Subcutaneous abdominal adipose tissue (tissue), 5 donors: ENCODE measurements at regions not wholly inside any gene's neighbourhood (a gene's known extent, or its start where the extent isn't known, plus 50 kb on each side); places are given as distances from the start of the nearest gene placed in this dataset.

Experiments
- H3K27ac ChIP-seq: one replicate; pipeline ENCODE4 v1.7.0; 2013; ENCODE audit warnings: low read depth, mild to moderate bottlenecking, inconsistent platforms, low read length, moderate library complexity
- H3K27me3 ChIP-seq, 5 donors: one replicate each; pipeline ENCODE4 v1.7.0; 2013; ENCODE audit warnings: low read length in 5 of 5, inconsistent platforms in 1 of 5; ENCODE audit not compliant: control insufficient read depth in 5 of 5, insufficient read depth in 4 of 5
- H3K36me3 ChIP-seq, 5 donors: one replicate each; pipeline ENCODE4 v1.7.0; 2013; ENCODE audit warnings: low read length in 5 of 5; ENCODE audit not compliant: control insufficient read depth in 5 of 5, insufficient read depth in 5 of 5
- H3K4me1 ChIP-seq, 5 donors: one replicate each; pipeline ENCODE4 v1.7.0; 2013; ENCODE audit warnings: low read length in 5 of 5, mild to moderate bottlenecking in 3 of 5, moderate library complexity in 1 of 5; ENCODE audit not compliant: control insufficient read depth in 5 of 5, insufficient read depth in 5 of 5
- H3K4me3 ChIP-seq, 5 donors: one replicate each; pipeline ENCODE4 v1.7.0; 2013; ENCODE audit warnings: low read length in 5 of 5, low read depth in 1 of 5
- H3K9ac ChIP-seq, 5 donors: one replicate each; pipeline ENCODE4 v1.7.0; 2013; ENCODE audit warnings: low read length in 5 of 5, mild to moderate bottlenecking in 4 of 5, moderate library complexity in 3 of 5
- H3K9me3 ChIP-seq, 5 donors: one replicate each; pipeline ENCODE4 v1.7.0; 2013; ENCODE audit warnings: low read length in 5 of 5; ENCODE audit not compliant: control insufficient read depth in 5 of 5
- donor health status: healthy.
- donor health status: healthy.
- donor health status: healthy.
- donor health status: healthy.
- donor health status: healthy.

- peaks cover 0 to 2% (median 0%) of the 10 kb centered on the region in 5 donors for H3K27me3 ChIP-seq
- peak overlapping the region in 2 of 5 donors; percentile 4 to 22 for H3K4me3 ChIP-seq
- H3K9me3 ChIP-seq: peaks cover 0 to 7% (median under 1%) of the 10 kb centered on the region in 5 donors
- peaks cover 7 to 58% (median 39%) of the 10 kb centered on the region in 5 donors for H3K4me1 ChIP-seq
- H3K9ac ChIP-seq: no peak overlapping the region
- H3K36me3 ChIP-seq: no peaks in the 10 kb centered on the region
- peak overlapping the region; percentile 81 for H3K27ac ChIP-seq
These were observed 121.3 kb downstream of the SOX1 start for GRCh38 chr13:112188298-112188610.

- Histone ChIP-seq H3K9me3 (peaks cover 0 to 7% (median 0%) of the 10 kb centered on the region in 5 donors), H3K9ac (no peak overlapping the region), H3K27ac (no peak overlapping the region), H3K36me3 (no peaks in the 10 kb centered on the region), H3K27me3 (no peaks in the 10 kb centered on the region), H3K4me3 (no peak overlapping the region), H3K4me1 (peaks cover 3 to 36% (median 16%) of the 10 kb centered on the region in 5 donors)
These were observed 126.7 kb downstream of the SOX1 start for GRCh38 chr13:112193463-112194166.

GRCh38 chr13:112194167-112194530, 127.2 kb downstream of the SOX1 start:
- Histone ChIP-seq H3K9ac (no peak overlapping the region), H3K36me3 (no peaks in the 10 kb centered on the region), H3K9me3 (peaks cover 0 to 7% (median 0%) of the 10 kb centered on the region in 5 donors), H3K27me3 (no peaks in the 10 kb centered on the region), H3K4me1 (peaks cover 1 to 32% (median 11%) of the 10 kb centered on the region in 5 donors), H3K27ac (no peak overlapping the region), H3K4me3 (peak overlapping the region in 1 of 5 donors; percentile 11)

- H3K9me3 ChIP-seq: peaks cover 0 to 7% (median 0%) of the 10 kb centered on the region in 5 donors
- no peaks in the 10 kb centered on the region for H3K27me3 ChIP-seq
- H3K27ac ChIP-seq: no peak overlapping the region
- H3K36me3 ChIP-seq: no peaks in the 10 kb centered on the region
- H3K4me1 ChIP-seq: peaks cover 0 to 27% (median 7%) of the 10 kb centered on the region in 5 donors
- H3K4me3 ChIP-seq: no peak overlapping the region
- no peak overlapping the region for H3K9ac ChIP-seq
These were observed 127.6 kb downstream of the SOX1 start for GRCh38 chr13:112194579-112194978.

GRCh38 chr13:112198396-112199010, 131.6 kb downstream of the SOX1 start:
- H3K27me3 ChIP-seq: peaks cover 0 to 8% (median 0%) of the 10 kb centered on the region in 5 donors
- H3K27ac ChIP-seq: no peak overlapping the region
- no peak overlapping the region for H3K4me3 ChIP-seq
- no peaks in the 10 kb centered on the region for H3K36me3 ChIP-seq
- H3K9ac ChIP-seq: no peak overlapping the region
- peaks cover 0 to 13% (median 2%) of the 10 kb centered on the region in 5 donors for H3K4me1 ChIP-seq
- no peaks in the 10 kb centered on the region for H3K9me3 ChIP-seq

DNA sequence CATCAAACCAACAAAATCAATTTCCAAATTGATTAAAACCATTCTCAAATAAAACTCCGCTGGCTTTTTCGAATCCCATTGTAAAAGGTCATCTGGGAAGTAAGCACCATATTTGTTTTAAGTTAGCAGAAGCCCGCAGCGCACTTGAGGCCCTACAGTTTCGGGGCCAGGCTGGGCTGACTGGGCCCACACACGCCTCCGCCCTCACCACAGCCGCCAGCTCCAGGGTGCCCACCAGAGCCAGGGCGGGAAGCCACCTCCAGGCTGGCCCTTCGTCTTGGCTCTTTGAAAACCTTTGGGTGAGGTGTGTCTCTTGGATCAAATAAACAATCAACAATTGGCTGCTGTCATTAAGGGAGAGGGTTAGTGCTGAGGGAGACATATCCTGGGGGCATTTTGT, 133.3 kb downstream of the SOX1 start:
- Histone ChIP-seq H3K27me3 (peaks cover 0 to 13% (median 2%) of the 10 kb centered on the region in 5 donors), H3K36me3 (no peaks in the 10 kb centered on the region), H3K9me3 (no peaks in the 10 kb centered on the region)

GRCh38 chr13:112202266-112202665, 135.3 kb downstream of the SOX1 start:
- peaks cover 1 to 23% (median 21%) of the 10 kb centered on the region in 5 donors for H3K4me1 ChIP-seq
- H3K27ac ChIP-seq: no peak overlapping the region
- H3K9me3 ChIP-seq: no peaks in the 10 kb centered on the region
- H3K27me3 ChIP-seq: peaks cover 0 to 24% (median 2%) of the 10 kb centered on the region in 5 donors
- no peaks in the 10 kb centered on the region for H3K36me3 ChIP-seq
- no peak overlapping the region for H3K9ac ChIP-seq
- H3K4me3 ChIP-seq: no peak overlapping the region

More for the DNA sequence above, 133.3 kb downstream of the SOX1 start:
- Histone ChIP-seq H3K4me1 (peaks cover 1 to 16% (median 15%) of the 10 kb centered on the region in 5 donors), H3K4me3 (no peak overlapping the region), H3K27ac (no peak overlapping the region), H3K9ac (no peak overlapping the region)

DNA sequence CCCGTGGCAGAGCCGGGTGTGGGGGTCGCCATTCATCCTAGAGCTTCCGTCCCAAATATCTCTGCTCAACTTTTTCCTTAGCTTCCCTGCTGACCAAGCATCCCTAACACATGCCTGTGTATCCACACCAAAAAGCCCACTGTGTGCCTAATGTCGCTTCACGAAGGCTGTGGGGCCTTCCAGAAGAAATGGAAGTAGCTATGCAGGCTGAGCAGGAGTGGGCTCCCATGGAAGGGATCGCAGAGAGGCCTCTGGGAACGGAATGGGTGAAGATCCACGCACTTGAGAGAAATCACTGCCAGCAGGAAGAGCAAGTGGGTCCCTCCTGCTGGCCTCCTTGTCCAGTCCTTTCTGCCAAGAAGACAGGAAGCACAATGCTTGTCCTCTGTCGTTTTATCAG, 136.0 kb downstream of the SOX1 start:
- H3K27ac ChIP-seq: no peak overlapping the region
- H3K9ac ChIP-seq: no peak overlapping the region
- no peak overlapping the region for H3K4me3 ChIP-seq
- no peaks in the 10 kb centered on the region for H3K9me3 ChIP-seq
- H3K4me1 ChIP-seq: peaks cover 1 to 23% (median 21%) of the 10 kb centered on the region in 5 donors
- peaks cover 0 to 29% (median 2%) of the 10 kb centered on the region in 5 donors for H3K27me3 ChIP-seq
- H3K36me3 ChIP-seq: no peaks in the 10 kb centered on the region

GRCh38 chr13:112203614-112204013, 136.7 kb downstream of the SOX1 start:
- no peaks in the 10 kb centered on the region for H3K9me3 ChIP-seq
- no peak overlapping the region for H3K27ac ChIP-seq
- peaks cover 0 to 29% (median 2%) of the 10 kb centered on the region in 5 donors for H3K27me3 ChIP-seq
- peaks cover 1 to 23% (median 21%) of the 10 kb centered on the region in 5 donors for H3K4me1 ChIP-seq
- no peak overlapping the region for H3K4me3 ChIP-seq
- no peak overlapping the region for H3K9ac ChIP-seq
- H3K36me3 ChIP-seq: no peaks in the 10 kb centered on the region
